MM.1S (cell line): ENCODE measurements at regions not wholly inside any gene's neighbourhood (a gene's known extent, or its start where the extent isn't known, plus 50 kb on each side); places are given as distances from the start of the nearest gene placed in this dataset.

ENCODE experiments used
- DNase-seq: peaks from one replicate; pipeline ENCODE4 v3.0.0-alpha.2; 2015
- H2AFZ ChIP-seq: fragments of 300-600 bp; sonication (generic); 2 replicates; pipeline ENCODE4 v1.6.0; 2016; ENCODE audit warnings: antibody characterized with exemption, low read length
- H3F3A ChIP-seq: fragments of 300-600 bp; sonication (generic); 2 replicates; pipeline ENCODE4 v1.6.1; 2016; ENCODE audit warnings: mild to moderate bottlenecking, antibody characterized with exemption, low read length, moderate library complexity, mixed read lengths; ENCODE audit not compliant: insufficient read depth
- H3K27ac ChIP-seq: fragments of 300-600 bp; sonication (generic); 2 replicates; pipeline ENCODE4 v1.5.1; 2016; ENCODE audit warnings: mild to moderate bottlenecking, low read length
- H3K27me3 ChIP-seq: fragments of 300-600 bp; sonication (generic); replicated peaks from 2 replicates; pipeline ENCODE4 v1.6.0; 2016; ENCODE audit warnings: low read length; ENCODE audit not compliant: insufficient read depth
- H3K36me3 ChIP-seq: fragments of 300-600 bp; sonication (generic); replicated peaks from 2 replicates; pipeline ENCODE4 v1.6.1; 2016; ENCODE audit warnings: mild to moderate bottlenecking, low read length, mixed read lengths; ENCODE audit not compliant: insufficient read depth
- H3K4me1 ChIP-seq: fragments of 300-600 bp; sonication (generic); 2 replicates; pipeline ENCODE4 v1.6.1; 2016; ENCODE audit warnings: low read length, mixed read lengths
- H3K4me2 ChIP-seq: fragments of 300-600 bp; sonication (generic); 2 replicates; pipeline ENCODE4 v1.6.0; 2016; ENCODE audit warnings: low read depth, low read length
- H3K4me3 ChIP-seq: fragments of 300-600 bp; sonication (generic); 2 replicates; pipeline ENCODE4 v1.5.1; 2016; ENCODE audit warnings: low read length, mixed read lengths
- H3K79me2 ChIP-seq: fragments of 300-600 bp; sonication (generic); 2 replicates; pipeline ENCODE4 v1.6.1; 2016; ENCODE audit warnings: mixed run types, low read length, mixed read lengths
- H3K9ac ChIP-seq: fragments of 300-600 bp; sonication (generic); 2 replicates; pipeline ENCODE4 v1.6.1; 2016; ENCODE audit warnings: low read length, mixed read lengths
- H3K9me2 ChIP-seq: fragments of 300-600 bp; sonication (generic); replicated peaks from 2 replicates; pipeline ENCODE4 v1.6.1; 2016; ENCODE audit warnings: mild to moderate bottlenecking, low read length, mixed read lengths; ENCODE audit not compliant: insufficient read depth
- H3K9me3 ChIP-seq: fragments of 300-600 bp; sonication (generic); replicated peaks from 2 replicates; pipeline ENCODE4 v1.6.1; 2016; ENCODE audit warnings: mild to moderate bottlenecking, low read length, mixed read lengths; ENCODE audit not compliant: insufficient read depth
- H4K20me1 ChIP-seq: fragments of 300-600 bp; sonication (generic); 2 replicates; pipeline ENCODE4 v1.6.1; 2016; ENCODE audit warnings: mild to moderate bottlenecking, low read length, moderate library complexity, mixed read lengths; ENCODE audit not compliant: insufficient read depth
- EZH2 ChIP-seq: fragments of 300-600 bp; sonication (generic); optimal IDR thresholded peaks from 2 replicates; pipeline ENCODE3; 2017; ENCODE audit warnings: low read depth, mild to moderate bottlenecking, antibody characterized with exemption, low read length, mixed read lengths
- EZH2phosphoT487 ChIP-seq: fragments of 300-600 bp; sonication (generic); IDR thresholded peaks from 2 replicates; pipeline ENCODE4 v1.6.1; 2018; ENCODE audit warnings: antibody characterized with exemption, low read length
- TF ChIP-seq, protein P1 (sequence below): fragments of 300-600 bp; sonication (generic); IDR thresholded peaks from 2 replicates; pipeline ENCODE4 v1.5.1; 2016; ENCODE audit warnings: antibody characterized with exemption, low read length, mixed read lengths

DNA sequence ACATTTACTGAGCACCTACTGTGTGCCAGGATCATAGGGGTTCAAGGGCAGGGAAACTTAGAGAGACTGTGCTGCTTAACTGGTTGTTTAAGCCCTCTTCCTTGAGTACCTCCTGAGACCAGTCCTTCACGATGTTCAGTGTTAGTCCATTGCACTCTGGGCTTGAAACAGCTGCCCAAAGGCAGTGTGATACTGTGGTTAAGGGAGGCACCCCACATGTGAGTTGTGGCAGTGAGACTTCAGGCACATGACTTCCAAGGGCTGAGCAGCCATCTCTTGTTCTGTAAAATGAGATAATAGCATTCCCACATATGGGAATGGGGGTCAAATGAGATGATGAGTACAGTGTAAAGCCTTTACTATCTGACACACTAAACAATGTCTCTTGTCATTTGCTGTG, 75.1 kb downstream of the LINGO1 start:
- TF ChIP-seq EZH2, result no peak
- no peak for TF ChIP-seq EZH2phosphoT487
- TF ChIP-seq, protein P1, sequence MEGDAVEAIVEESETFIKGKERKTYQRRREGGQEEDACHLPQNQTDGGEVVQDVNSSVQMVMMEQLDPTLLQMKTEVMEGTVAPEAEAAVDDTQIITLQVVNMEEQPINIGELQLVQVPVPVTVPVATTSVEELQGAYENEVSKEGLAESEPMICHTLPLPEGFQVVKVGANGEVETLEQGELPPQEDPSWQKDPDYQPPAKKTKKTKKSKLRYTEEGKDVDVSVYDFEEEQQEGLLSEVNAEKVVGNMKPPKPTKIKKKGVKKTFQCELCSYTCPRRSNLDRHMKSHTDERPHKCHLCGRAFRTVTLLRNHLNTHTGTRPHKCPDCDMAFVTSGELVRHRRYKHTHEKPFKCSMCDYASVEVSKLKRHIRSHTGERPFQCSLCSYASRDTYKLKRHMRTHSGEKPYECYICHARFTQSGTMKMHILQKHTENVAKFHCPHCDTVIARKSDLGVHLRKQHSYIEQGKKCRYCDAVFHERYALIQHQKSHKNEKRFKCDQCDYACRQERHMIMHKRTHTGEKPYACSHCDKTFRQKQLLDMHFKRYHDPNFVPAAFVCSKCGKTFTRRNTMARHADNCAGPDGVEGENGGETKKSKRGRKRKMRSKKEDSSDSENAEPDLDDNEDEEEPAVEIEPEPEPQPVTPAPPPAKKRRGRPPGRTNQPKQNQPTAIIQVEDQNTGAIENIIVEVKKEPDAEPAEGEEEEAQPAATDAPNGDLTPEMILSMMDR, result no peak
- H2AFZ ChIP-seq, result no peak overlapping the region

DNA sequence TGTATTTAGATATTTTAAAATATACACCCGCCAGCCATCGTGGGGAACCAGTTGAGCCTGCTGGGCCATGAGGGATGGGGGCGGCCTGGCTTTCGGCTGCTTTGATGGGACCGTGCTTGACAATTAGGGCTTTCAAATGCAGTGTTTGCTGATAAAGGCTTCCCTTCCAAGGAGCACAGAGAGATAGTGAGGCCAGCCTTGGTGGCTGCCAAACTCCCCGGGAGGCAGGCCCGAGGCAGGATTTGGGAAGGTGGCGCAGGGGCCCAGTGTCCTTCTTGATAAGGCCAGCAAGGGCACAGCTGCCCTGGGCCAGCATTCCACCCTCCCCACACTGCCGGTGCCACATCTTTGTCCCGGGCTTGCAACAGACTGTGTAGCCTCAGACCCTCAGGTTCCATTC, 75.6 kb downstream of the LINGO1 start:
- TF ChIP-seq EZH2, result no peak
- TF ChIP-seq, protein P1, result no peak
- TF ChIP-seq EZH2phosphoT487, result no peak
- no peaks in the 10 kb centered on the region for H3K9me3 ChIP-seq
- no peaks in the 10 kb centered on the region for H3K9me2 ChIP-seq
- H3K9ac ChIP-seq, result no peak overlapping the region
- DNase-seq, result no peak
- no peaks in the 10 kb centered on the region for H3F3A ChIP-seq
- H3K4me2 ChIP-seq, result no peak overlapping the region
- no peaks in the 10 kb centered on the region for H3K79me2 ChIP-seq
- H4K20me1 ChIP-seq, result no peaks in the 10 kb centered on the region
- H3K4me3 ChIP-seq, result no peak overlapping the region
- no peaks in the 10 kb centered on the region for H3K36me3 ChIP-seq
- no peaks in the 10 kb centered on the region for H3K27me3 ChIP-seq
- H3K4me1 ChIP-seq, result no peaks in the 10 kb centered on the region
- no peak overlapping the region for H2AFZ ChIP-seq
- H3K27ac ChIP-seq, result no peak overlapping the region

More for the DNA sequence above, 75.1 kb downstream of the LINGO1 start:
- no peaks in the 10 kb centered on the region for H3K36me3 ChIP-seq
- no peaks in the 10 kb centered on the region for H4K20me1 ChIP-seq
- no peaks in the 10 kb centered on the region for H3K27me3 ChIP-seq
- H3K4me1 ChIP-seq, result no peaks in the 10 kb centered on the region
- H3K9me3 ChIP-seq, result no peaks in the 10 kb centered on the region
- no peaks in the 10 kb centered on the region for H3F3A ChIP-seq
- H3K9ac ChIP-seq, result no peak overlapping the region
- H3K4me3 ChIP-seq, result no peak overlapping the region
- no peaks in the 10 kb centered on the region for H3K79me2 ChIP-seq
- DNase-seq, result no peak
- no peak overlapping the region for H3K27ac ChIP-seq
- no peak overlapping the region for H3K4me2 ChIP-seq
- no peaks in the 10 kb centered on the region for H3K9me2 ChIP-seq

DNA sequence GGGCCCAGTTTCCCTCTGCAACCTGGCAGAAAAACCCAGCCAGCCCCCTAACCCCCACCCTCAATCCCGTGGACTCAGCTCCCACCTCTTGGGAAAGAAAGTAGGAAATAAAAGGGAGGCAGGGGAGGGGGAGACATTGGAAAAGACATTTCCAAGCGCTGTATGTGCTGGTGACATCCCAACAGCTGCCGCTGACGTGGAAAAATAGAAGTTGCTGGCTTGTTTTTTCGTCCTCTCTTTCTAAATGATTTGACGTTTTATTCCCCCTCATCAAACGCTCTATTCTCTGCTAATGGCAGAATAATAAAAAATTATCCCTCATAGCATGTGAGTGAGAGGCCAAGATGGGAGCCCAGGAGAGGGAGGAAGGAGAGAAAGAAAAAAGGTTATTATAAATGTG, 76.1 kb downstream of the LINGO1 start:
- H3K9ac ChIP-seq, result no peak overlapping the region
- H3K27me3 ChIP-seq, result no peaks in the 10 kb centered on the region
- TF ChIP-seq EZH2 (no peak), EZH2phosphoT487 (no peak)
- TF ChIP-seq, protein P1, result no peak
- no peaks in the 10 kb centered on the region for H3F3A ChIP-seq
- H2AFZ ChIP-seq, result no peak overlapping the region
- no peaks in the 10 kb centered on the region for H4K20me1 ChIP-seq
- DNase-seq, result no peak
- no peaks in the 10 kb centered on the region for H3K79me2 ChIP-seq
- no peak overlapping the region for H3K4me3 ChIP-seq
- no peaks in the 10 kb centered on the region for H3K9me2 ChIP-seq
- no peaks in the 10 kb centered on the region for H3K36me3 ChIP-seq
- no peak overlapping the region for H3K27ac ChIP-seq
- no peak overlapping the region for H3K4me2 ChIP-seq
- no peaks in the 10 kb centered on the region for H3K9me3 ChIP-seq
- no peaks in the 10 kb centered on the region for H3K4me1 ChIP-seq
